ENCODE measurements at regions not wholly inside any gene's neighbourhood (a gene's known extent, or its start where the extent isn't known, plus 50 kb on each side); places are given as distances from the start of the nearest gene placed in this dataset.

DNA sequence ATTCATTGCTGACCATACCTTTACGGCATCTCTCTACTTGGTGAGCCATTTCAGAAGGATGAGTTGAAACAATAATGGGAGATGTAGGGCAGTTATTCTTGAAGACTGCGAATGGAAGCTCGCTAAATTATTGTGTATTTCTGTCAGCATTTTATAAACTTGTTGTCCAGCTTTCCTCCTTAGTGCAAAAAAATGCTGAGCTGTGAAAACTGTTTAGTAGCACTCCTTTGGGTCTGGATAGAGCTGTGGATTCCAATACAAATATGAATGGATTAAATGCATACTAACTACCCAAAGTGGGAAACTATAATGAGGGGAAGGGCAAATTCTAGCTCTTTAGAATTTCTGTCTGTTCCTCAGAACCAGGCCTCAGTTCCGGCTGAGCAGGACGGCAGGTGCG is 461.6 kb downstream of the TXNL1 start:
- TF ChIP-seq, protein P1, sequence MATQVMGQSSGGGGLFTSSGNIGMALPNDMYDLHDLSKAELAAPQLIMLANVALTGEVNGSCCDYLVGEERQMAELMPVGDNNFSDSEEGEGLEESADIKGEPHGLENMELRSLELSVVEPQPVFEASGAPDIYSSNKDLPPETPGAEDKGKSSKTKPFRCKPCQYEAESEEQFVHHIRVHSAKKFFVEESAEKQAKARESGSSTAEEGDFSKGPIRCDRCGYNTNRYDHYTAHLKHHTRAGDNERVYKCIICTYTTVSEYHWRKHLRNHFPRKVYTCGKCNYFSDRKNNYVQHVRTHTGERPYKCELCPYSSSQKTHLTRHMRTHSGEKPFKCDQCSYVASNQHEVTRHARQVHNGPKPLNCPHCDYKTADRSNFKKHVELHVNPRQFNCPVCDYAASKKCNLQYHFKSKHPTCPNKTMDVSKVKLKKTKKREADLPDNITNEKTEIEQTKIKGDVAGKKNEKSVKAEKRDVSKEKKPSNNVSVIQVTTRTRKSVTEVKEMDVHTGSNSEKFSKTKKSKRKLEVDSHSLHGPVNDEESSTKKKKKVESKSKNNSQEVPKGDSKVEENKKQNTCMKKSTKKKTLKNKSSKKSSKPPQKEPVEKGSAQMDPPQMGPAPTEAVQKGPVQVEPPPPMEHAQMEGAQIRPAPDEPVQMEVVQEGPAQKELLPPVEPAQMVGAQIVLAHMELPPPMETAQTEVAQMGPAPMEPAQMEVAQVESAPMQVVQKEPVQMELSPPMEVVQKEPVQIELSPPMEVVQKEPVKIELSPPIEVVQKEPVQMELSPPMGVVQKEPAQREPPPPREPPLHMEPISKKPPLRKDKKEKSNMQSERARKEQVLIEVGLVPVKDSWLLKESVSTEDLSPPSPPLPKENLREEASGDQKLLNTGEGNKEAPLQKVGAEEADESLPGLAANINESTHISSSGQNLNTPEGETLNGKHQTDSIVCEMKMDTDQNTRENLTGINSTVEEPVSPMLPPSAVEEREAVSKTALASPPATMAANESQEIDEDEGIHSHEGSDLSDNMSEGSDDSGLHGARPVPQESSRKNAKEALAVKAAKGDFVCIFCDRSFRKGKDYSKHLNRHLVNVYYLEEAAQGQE (IDR thresholded peaks at IDR 0.05; ENCODE audit: insufficient read depth in 1 of 2, low read depth in 2 of 2, low read length in 2 of 2), result no peak
- no peak for TF ChIP-seq POLR2AphosphoS5 (IDR thresholded peaks at IDR 0.05; ENCODE audit: low read depth, low read length)
- no peak for TF ChIP-seq SIN3A (IDR thresholded peaks at IDR 0.05; ENCODE audit: borderline replicate concordance, insufficient read depth, low read length)

Measured in PFSK-1 (cell line).